AG10803 (cell line): ENCODE measurements at regions not wholly inside any gene's neighbourhood (a gene's known extent, or its start where the extent isn't known, plus 50 kb on each side); places are given as distances from the start of the nearest gene placed in this dataset.

ENCODE experiments used
- DNase-seq: peaks from one replicate; pipeline ENCODE4 v3.0.0; 2010; ENCODE audit warnings: low read depth
- H3K4me3 ChIP-seq: 2 replicates; pipeline ENCODE4 v1.5.1; 2011; ENCODE audit warnings: mild to moderate bottlenecking, low read length, control low read depth
- TF ChIP-seq, protein P1 (sequence below): conservative IDR thresholded peaks from 2 replicates; pipeline ENCODE4 v1.5.1; 2011; ENCODE audit warnings: mild to moderate bottlenecking, low read length, control low read depth, inconsistent platforms

- no peak overlapping the region for H3K4me3 ChIP-seq
- TF ChIP-seq, protein P1, sequence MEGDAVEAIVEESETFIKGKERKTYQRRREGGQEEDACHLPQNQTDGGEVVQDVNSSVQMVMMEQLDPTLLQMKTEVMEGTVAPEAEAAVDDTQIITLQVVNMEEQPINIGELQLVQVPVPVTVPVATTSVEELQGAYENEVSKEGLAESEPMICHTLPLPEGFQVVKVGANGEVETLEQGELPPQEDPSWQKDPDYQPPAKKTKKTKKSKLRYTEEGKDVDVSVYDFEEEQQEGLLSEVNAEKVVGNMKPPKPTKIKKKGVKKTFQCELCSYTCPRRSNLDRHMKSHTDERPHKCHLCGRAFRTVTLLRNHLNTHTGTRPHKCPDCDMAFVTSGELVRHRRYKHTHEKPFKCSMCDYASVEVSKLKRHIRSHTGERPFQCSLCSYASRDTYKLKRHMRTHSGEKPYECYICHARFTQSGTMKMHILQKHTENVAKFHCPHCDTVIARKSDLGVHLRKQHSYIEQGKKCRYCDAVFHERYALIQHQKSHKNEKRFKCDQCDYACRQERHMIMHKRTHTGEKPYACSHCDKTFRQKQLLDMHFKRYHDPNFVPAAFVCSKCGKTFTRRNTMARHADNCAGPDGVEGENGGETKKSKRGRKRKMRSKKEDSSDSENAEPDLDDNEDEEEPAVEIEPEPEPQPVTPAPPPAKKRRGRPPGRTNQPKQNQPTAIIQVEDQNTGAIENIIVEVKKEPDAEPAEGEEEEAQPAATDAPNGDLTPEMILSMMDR, result no peak
- no peak for DNase-seq
Observed at GRCh38 chr18:57210716-57211411, 64.0 kb downstream of the BOD1L2 start.

- no peak for DNase-seq
- TF ChIP-seq, protein P1, result no peak
- no peak overlapping the region for H3K4me3 ChIP-seq
Observed at GRCh38 chr18:57211412-57211750, 64.5 kb downstream of the BOD1L2 start.

GRCh38 chr18:57211776-57212175, 64.9 kb downstream of the BOD1L2 start:
- no peak for DNase-seq
- TF ChIP-seq, protein P1, result no peak
- no peak overlapping the region for H3K4me3 ChIP-seq

DNA sequence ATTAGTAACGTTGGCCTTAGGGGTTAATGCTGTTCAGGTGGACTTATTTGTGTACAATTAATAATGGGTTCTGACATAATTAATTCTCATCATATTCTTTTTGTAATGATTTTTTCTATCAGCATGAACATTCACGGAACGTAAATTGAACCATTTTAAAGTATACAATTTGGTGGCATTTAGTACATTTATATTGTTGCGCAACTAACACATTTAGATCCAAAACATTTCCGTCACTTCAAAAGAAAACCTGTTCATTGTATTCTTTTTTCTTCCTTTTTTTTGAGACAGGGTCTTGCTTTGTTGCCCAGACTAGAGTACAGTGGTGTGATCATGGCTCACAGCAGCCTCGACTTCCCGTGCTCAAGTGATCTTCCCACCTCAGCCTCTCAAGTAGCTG, 65.8 kb downstream of the BOD1L2 start:
- no peak overlapping the region for H3K4me3 ChIP-seq
- DNase-seq, result no peak
- TF ChIP-seq, protein P1, result no peak

DNA sequence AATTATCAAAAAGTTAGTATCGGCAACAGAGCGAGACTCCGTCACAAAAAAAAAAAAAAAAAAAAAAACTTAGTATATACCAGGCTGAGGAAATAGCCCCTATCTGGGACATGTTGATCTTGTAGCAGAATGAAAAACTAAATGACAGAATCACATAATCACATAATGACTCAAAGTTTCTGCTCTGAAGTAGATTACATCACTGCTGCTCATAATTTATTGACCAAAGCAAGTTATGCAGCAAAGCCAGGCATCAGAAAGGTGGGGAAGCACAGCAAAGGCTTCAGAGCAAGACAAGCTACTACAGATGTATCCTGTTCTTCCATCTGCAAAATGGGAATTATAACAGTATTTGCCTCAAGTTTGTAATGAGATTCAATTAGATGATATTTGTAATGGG, 68.1 kb downstream of the BOD1L2 start:
- H3K4me3 ChIP-seq, result no peak overlapping the region
- DNase-seq, result no peak
- TF ChIP-seq, protein P1, result no peak

GRCh38 chr18:57218281-57218680, 71.4 kb downstream of the BOD1L2 start:
- no peak overlapping the region for H3K4me3 ChIP-seq
- no peak for DNase-seq
- TF ChIP-seq, protein P1, result no peak

DNA sequence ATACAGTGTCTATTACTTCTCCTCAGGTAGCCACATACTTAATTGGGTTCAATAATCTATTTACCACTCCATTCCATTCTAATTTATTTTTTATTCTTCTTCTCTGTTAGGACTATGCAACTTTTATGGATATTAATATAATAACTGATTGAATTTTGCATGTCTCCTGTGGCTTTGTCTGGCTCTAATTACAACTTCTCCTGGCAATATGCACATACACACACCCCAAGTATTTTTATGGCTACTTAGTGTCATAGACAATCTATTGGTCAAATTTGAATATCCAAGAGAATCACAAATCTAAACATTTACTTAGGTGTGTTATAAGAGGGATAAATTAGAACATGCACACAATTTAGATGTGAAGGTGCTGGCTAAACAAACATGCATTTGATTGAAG, 73.1 kb downstream of the BOD1L2 start:
- TF ChIP-seq, protein P1, result no peak
- no peak overlapping the region for H3K4me3 ChIP-seq
- DNase-seq, result no peak
